Suprapubic skin (tissue), 4 donors: ENCODE measurements at regions not wholly inside any gene's neighbourhood (a gene's known extent, or its start where the extent isn't known, plus 50 kb on each side); places are given as distances from the start of the nearest gene placed in this dataset.

ENCODE experiments used
- DNase-seq, 2 donors: peaks; one replicate each; pipeline ENCODE4 v3.0.0-alpha.2; 2019; ENCODE audit warnings: low spot score in 2 of 2
- H3K27ac ChIP-seq: fragments of 200-600 bp; sonication (generic); one replicate; pipeline ENCODE4 v1.5.1; 2019
- H3K27me3 ChIP-seq: fragments of 200-600 bp; sonication (generic); one replicate; pipeline ENCODE4 v1.5.1; 2019
- H3K36me3 ChIP-seq: fragments of 200-600 bp; sonication (generic); one replicate; pipeline ENCODE4 v1.5.1; 2019
- H3K4me1 ChIP-seq: fragments of 200-600 bp; sonication (generic); one replicate; pipeline ENCODE4 v1.5.1; 2019
- H3K4me3 ChIP-seq: fragments of 200-600 bp; sonication (generic); one replicate; pipeline ENCODE4 v1.5.1; 2019; ENCODE audit warnings: mild to moderate bottlenecking
- H3K9me3 ChIP-seq: fragments of 200-600 bp; sonication (generic); one replicate; pipeline ENCODE4 v1.5.1; 2019
- EP300 ChIP-seq: sonication (generic); formaldehyde crosslinking; IDR thresholded peaks from one replicate; pipeline ENCODE4 v1.6.1; 2017; ENCODE audit warnings: antibody characterized with exemption
- POLR2A ChIP-seq, 2 donors: fragments of 450-650 bp; IDR thresholded peaks; one replicate each; pipeline ENCODE4 v1.6.1; 2017; ENCODE audit warnings: antibody characterized with exemption in 2 of 2, mild to moderate bottlenecking in 2 of 2, moderate library complexity in 2 of 2
- POLR2AphosphoS5 ChIP-seq, 3 donors: sonication (generic); formaldehyde crosslinking; IDR thresholded peaks; one replicate each; pipeline ENCODE4 v1.6.1; 2017; ENCODE audit warnings: antibody characterized with exemption in 3 of 3
- WGBS: methylation state at CpG from one replicate; pipeline ENCODE4 v1.1.5; 2018; 5-methylcytosine and 5-hydroxymethylcytosine counted together
- TF ChIP-seq, protein P1 (sequence below), 2 donors: fragments of 200-600 bp in 1 of 2; fragments of 450-650 bp in 1 of 2; sonication (generic) in 1 of 2; IDR thresholded peaks; one replicate each; pipeline ENCODE4 v1.5.1; 2016 to 2019; ENCODE audit warnings: antibody characterized with exemption in 2 of 2, mild to moderate bottlenecking in 1 of 2, moderate library complexity in 1 of 2

DNA sequence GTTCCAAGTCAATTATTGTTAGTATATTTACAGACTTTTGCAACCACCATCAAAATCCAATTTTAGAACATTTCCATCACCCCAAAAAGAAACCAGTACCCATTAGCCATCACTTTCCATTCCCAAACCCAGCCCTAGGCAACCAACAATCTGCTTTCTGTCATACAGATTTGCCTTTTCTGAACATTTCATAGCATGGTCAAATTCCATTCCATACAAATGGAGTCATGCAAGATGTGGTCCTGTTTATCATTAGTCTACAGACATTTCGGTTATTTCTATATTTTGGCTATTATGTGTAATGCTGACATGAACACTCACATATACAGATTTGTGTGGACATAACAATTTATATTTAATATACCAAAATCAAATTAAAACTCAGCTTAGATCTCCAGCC lies 508.7 kb downstream of the ZNF674 start:
- DNase-seq = no peak
- no peak for TF ChIP-seq EP300
- TF ChIP-seq POLR2AphosphoS5 (IDR thresholded peaks at IDR 0.05) = no peak
- TF ChIP-seq POLR2A (IDR thresholded peaks at IDR 0.05) = no peak
- TF ChIP-seq, protein P1, sequence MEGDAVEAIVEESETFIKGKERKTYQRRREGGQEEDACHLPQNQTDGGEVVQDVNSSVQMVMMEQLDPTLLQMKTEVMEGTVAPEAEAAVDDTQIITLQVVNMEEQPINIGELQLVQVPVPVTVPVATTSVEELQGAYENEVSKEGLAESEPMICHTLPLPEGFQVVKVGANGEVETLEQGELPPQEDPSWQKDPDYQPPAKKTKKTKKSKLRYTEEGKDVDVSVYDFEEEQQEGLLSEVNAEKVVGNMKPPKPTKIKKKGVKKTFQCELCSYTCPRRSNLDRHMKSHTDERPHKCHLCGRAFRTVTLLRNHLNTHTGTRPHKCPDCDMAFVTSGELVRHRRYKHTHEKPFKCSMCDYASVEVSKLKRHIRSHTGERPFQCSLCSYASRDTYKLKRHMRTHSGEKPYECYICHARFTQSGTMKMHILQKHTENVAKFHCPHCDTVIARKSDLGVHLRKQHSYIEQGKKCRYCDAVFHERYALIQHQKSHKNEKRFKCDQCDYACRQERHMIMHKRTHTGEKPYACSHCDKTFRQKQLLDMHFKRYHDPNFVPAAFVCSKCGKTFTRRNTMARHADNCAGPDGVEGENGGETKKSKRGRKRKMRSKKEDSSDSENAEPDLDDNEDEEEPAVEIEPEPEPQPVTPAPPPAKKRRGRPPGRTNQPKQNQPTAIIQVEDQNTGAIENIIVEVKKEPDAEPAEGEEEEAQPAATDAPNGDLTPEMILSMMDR (IDR thresholded peaks at IDR 0.05) = no peak
- no peaks in the 10 kb centered on the region for H3K27me3 ChIP-seq
- H3K36me3 ChIP-seq = no peaks in the 10 kb centered on the region
- no peaks in the 10 kb centered on the region for H3K9me3 ChIP-seq
- 71% methylated on average over 1 of the region's 1 CpG for WGBS
- H3K4me3 ChIP-seq = no peak overlapping the region
- no peak overlapping the region for H3K27ac ChIP-seq
- H3K4me1 ChIP-seq = no peaks in the 10 kb centered on the region

DNA sequence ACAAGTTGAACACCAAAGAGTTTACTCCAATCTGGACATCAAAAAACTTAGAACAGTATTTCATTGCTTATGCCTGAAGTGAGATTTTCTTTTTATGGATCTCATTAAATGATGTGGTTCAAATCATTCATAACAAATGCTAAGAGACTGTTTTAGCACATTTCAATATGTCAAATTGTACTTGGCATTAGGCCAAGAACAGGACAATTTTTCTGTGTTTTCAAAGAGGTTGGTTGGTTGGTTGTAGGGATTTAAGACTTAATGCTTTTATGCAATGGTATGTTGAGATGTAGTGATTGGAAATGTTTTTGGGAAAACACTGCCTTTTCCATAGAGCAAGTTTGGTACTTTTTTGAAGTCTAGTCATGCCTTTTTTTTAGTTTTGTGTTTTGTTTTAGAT lies 510.4 kb downstream of the ZNF674 start:
- DNase-seq = no peak
- Histone ChIP-seq H3K27ac (no peak overlapping the region), H3K27me3 (no peaks in the 10 kb centered on the region), H3K9me3 (no peaks in the 10 kb centered on the region), H3K36me3 (no peaks in the 10 kb centered on the region), H3K4me3 (no peak overlapping the region), H3K4me1 (no peaks in the 10 kb centered on the region)
- TF ChIP-seq EP300 (no peak), POLR2A (IDR thresholded peaks at IDR 0.05) (no peak), POLR2AphosphoS5 (IDR thresholded peaks at IDR 0.05) (no peak)
- TF ChIP-seq, protein P1 (IDR thresholded peaks at IDR 0.05) = no peak

DNA sequence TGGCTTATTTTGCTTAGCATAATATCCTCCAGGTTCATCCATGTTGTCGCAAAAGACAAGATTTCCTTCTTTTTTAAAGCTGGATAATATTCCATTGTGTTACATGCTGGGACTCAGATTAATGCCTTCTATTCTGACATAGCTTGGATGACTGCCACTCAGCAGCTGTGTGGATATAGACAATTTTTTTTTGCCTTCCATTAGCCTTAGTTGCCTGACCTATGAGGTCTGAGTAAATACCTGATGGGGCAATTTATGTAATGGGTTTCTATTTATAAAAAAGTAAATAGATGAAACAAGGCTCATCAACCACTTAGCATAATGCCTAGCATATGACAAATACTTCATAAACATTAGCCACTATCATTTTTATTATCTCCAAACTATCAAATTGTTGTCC lies 515.4 kb downstream of the ZNF674 start:
- no peak for DNase-seq
- H3K27ac ChIP-seq = no peak overlapping the region
- H3K4me3 ChIP-seq = no peak overlapping the region
- H3K27me3 ChIP-seq = no peaks in the 10 kb centered on the region
- 89% methylated on average over 1 of the region's 1 CpG for WGBS
- no peaks in the 10 kb centered on the region for H3K9me3 ChIP-seq
- no peak for TF ChIP-seq EP300
- TF ChIP-seq, protein P1 (IDR thresholded peaks at IDR 0.05) = no peak
- TF ChIP-seq POLR2AphosphoS5 (IDR thresholded peaks at IDR 0.05) = no peak
- TF ChIP-seq POLR2A (IDR thresholded peaks at IDR 0.05) = no peak
- H3K4me1 ChIP-seq = no peaks in the 10 kb centered on the region
- H3K36me3 ChIP-seq = no peaks in the 10 kb centered on the region

DNA sequence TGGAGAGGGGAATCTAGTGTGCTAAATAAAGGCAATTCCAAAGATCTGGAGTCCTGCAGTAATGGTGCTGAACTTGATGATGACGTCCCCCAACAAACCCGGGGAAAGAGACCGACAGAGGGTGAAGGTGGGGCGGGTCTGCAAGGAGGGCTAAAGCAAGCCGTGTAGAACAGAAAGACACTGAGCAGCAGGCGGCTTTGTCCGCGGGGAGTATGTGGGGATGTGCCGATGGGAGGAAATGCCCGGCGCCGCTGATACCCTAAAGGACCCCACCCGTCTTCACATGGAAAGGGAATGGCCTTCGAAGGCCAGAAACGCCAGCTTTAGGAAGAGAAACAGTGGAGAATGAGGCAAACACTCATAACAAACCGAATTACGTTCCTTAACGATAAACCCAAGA lies 528.9 kb downstream of the ZNF674 start:
- Histone ChIP-seq H3K27ac (no peak overlapping the region), H3K9me3 (no peaks in the 10 kb centered on the region), H3K4me3 (no peak overlapping the region), H3K27me3 (no peaks in the 10 kb centered on the region), H3K4me1 (no peaks in the 10 kb centered on the region), H3K36me3 (no peaks in the 10 kb centered on the region)
- WGBS = 76% methylated on average over 18 of the region's 18 CpGs
- TF ChIP-seq EP300 (no peak), POLR2A (IDR thresholded peaks at IDR 0.05) (no peak), POLR2AphosphoS5 (IDR thresholded peaks at IDR 0.05) (no peak)
- TF ChIP-seq, protein P1 (IDR thresholded peaks at IDR 0.05) = no peak
- DNase-seq = no peak

DNA sequence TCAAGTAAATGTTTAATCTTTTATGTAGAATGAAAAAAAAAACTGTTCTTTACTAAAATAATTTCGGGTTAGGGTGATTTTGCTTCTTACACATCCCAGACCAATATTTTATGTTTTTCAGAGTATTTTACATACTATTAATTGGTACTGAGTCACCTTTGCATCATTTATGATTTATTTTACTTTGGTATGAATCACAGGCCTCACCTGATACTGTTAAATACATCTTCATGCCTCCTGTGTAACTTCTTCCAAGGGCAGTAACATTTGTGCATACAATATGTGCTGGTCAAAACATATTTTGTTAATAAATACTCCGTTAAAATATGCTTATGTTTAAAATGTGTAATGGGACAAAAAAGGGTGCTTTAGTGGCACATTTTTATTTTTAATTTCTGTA lies 529.6 kb downstream of the ZNF674 start:
- H3K4me3 ChIP-seq = no peak overlapping the region
- DNase-seq = no peak
- WGBS = 61% methylated on average over 2 of the region's 2 CpGs
- H3K27me3 ChIP-seq = no peaks in the 10 kb centered on the region
- H3K36me3 ChIP-seq = no peaks in the 10 kb centered on the region
- no peak overlapping the region for H3K27ac ChIP-seq
- no peaks in the 10 kb centered on the region for H3K4me1 ChIP-seq
- H3K9me3 ChIP-seq = no peaks in the 10 kb centered on the region
- TF ChIP-seq POLR2A (IDR thresholded peaks at IDR 0.05) (no peak), POLR2AphosphoS5 (IDR thresholded peaks at IDR 0.05) (no peak), EP300 (no peak)

DNA sequence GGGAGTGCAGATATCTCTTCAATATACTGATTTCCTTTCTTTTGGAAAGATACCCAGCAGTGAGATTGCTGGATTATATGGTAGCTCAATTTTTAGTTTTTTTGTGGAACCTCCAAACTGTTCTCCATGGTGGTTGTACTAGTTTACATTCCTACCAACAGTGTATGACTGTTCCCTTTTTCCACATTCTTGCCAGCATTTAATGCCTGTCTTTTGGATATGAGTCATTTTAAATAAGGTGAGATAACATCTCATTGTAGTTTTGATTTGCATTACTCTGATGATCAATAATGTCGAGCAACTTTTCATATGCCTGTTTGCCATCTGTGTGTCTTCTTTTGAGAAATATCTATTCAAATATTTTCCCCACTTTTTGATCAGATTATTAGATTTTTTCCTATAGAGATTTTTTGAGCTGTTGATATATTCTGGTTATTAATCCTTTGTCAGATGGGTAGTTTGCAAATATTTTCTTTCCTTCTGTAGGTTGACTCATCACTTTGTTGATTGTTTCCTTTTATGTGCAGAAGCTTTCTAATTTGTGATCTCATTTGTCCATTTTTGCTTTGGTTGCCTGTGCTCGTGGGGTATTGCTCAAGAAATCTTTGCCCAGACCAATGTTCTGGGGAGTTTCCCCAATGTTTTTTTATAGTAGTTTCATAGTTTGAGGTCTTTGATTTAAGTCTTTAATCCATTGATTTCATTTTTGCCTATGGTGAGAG lies 552.7 kb downstream of the ZNF674 start:
- H3K27me3 ChIP-seq = no peaks in the 10 kb centered on the region
- no peaks in the 10 kb centered on the region for H3K9me3 ChIP-seq
- 62% methylated on average over 2 of the region's 2 CpGs for WGBS
- H3K4me1 ChIP-seq = no peaks in the 10 kb centered on the region
- no peak overlapping the region for H3K27ac ChIP-seq
- TF ChIP-seq POLR2A (IDR thresholded peaks at IDR 0.05) (no peak), EP300 (no peak), POLR2AphosphoS5 (IDR thresholded peaks at IDR 0.05) (no peak)
- TF ChIP-seq, protein P1 (IDR thresholded peaks at IDR 0.05) = no peak
- H3K4me3 ChIP-seq = no peak overlapping the region
- H3K36me3 ChIP-seq = no peaks in the 10 kb centered on the region
- DNase-seq = no peak
